Hepatocyte (in vitro differentiated cells): ENCODE measurements at regions not wholly inside any gene's neighbourhood (a gene's known extent, or its start where the extent isn't known, plus 50 kb on each side); places are given as distances from the start of the nearest gene placed in this dataset.

Experiments used
- DNase-seq: peaks from one replicate; pipeline ENCODE4 v3.0.0-alpha.2; 2016; ENCODE audit warnings: low spot score
- H2AFZ ChIP-seq: fragments of 200-600 bp; sonication (generic); 2 replicates; pipeline ENCODE4 v1.6.0; 2016; ENCODE audit warnings: antibody characterized with exemption, mild to moderate bottlenecking
- H3K27ac ChIP-seq: fragments of 200-600 bp; sonication (generic); 2 replicates; pipeline ENCODE4 v1.5.1; 2016; ENCODE audit warnings: mild to moderate bottlenecking
- H3K27me3 ChIP-seq: fragments of 200-600 bp; sonication (generic); 2 replicates; pipeline ENCODE4 v1.6.1; 2016
- H3K36me3 ChIP-seq: fragments of 200-600 bp; sonication (generic); replicated peaks from 2 replicates; pipeline ENCODE4 v1.5.1; 2016; ENCODE audit warnings: low read depth; ENCODE audit not compliant: insufficient read depth
- H3K4me1 ChIP-seq: fragments of 200-600 bp; sonication (generic); 2 replicates; pipeline ENCODE4 v1.5.1; 2016; ENCODE audit warnings: mild to moderate bottlenecking, moderate library complexity; ENCODE audit not compliant: insufficient read depth
- H3K4me2 ChIP-seq: fragments of 200-600 bp; sonication (generic); 2 replicates; pipeline ENCODE4 v1.6.0; 2016
- H3K4me3 ChIP-seq: fragments of 200-600 bp; sonication (generic); 2 replicates; pipeline ENCODE4 v1.5.1; 2016; ENCODE audit warnings: mild to moderate bottlenecking
- H3K79me2 ChIP-seq: fragments of 200-600 bp; sonication (generic); 2 replicates; pipeline ENCODE4 v1.6.0; 2017; ENCODE audit warnings: mild to moderate bottlenecking
- H3K9me2 ChIP-seq: fragments of 200-600 bp; sonication (generic); replicated peaks from 2 replicates; pipeline ENCODE4 v1.6.0; 2017; ENCODE audit warnings: mild to moderate bottlenecking; ENCODE audit not compliant: insufficient read depth
- H3K9me3 ChIP-seq: fragments of 200-600 bp; sonication (generic); 2 replicates; pipeline ENCODE4 v1.5.1; 2016; ENCODE audit warnings: low read depth, mild to moderate bottlenecking
- H4K20me1 ChIP-seq: fragments of 200-600 bp; sonication (generic); 2 replicates; pipeline ENCODE4 v1.6.0; 2016; ENCODE audit warnings: mild to moderate bottlenecking; ENCODE audit not compliant: insufficient read depth, poor library complexity, severe bottlenecking
- EZH2 ChIP-seq: fragments of 200-600 bp; sonication (generic); IDR thresholded peaks from 2 replicates; pipeline ENCODE4 v1.6.1; 2016; ENCODE audit warnings: antibody characterized with exemption, mild to moderate bottlenecking, borderline replicate concordance
- EZH2phosphoT487 ChIP-seq: fragments of 200-600 bp; sonication (generic); IDR thresholded peaks from one replicate; pipeline ENCODE4 v1.6.1; 2018; ENCODE audit warnings: antibody characterized with exemption, mild to moderate bottlenecking, low read depth, moderate library complexity; ENCODE audit not compliant: unreplicated experiment, severe bottlenecking
- WGBS: methylation state at CpG from one replicate; pipeline ENCODE4 v1.1.6; 2016; ENCODE audit warnings: low lambda C conversion rate; ENCODE audit errors: missing lambda C conversion rate; 5-methylcytosine and 5-hydroxymethylcytosine counted together
- TF ChIP-seq, protein P1 (sequence below): fragments of 200-600 bp; sonication (generic); IDR thresholded peaks from 2 replicates; pipeline ENCODE4 v1.5.1; 2016; ENCODE audit warnings: antibody characterized with exemption, mild to moderate bottlenecking; ENCODE audit not compliant: poor library complexity

DNA sequence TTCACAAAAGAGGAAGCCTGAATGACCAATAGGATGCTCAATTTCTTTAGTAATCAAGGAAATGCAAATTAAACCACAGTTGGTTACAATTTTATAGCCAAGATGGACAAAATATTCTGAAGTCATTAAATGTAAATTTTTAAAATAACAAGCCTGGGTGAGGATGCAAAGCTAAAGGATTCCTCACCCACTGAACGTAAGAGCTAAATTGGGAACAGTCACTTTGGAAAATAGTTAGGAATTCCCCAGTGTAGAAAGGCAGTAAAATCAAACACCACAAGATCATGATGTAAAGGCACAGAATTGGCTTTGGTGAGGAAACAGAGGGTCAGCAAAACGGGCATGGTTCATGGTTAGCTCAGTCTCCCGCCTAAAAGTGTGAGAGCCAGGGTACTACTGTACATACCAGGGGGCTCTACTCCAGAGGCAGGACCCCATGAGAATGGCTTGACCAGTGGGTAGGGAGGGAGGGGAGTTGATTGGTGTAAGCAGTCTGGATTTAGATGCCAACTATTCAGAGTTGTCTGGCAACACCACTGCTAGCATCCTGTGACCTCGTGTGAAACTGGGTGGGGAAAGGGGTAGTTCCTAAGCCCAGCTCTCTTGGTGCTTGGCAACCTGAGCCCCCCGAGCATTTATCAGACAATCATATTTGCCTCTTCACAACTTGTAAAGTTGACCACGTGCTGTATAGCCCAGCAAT lies 213.4 kb upstream of the EGLN3 start:
- Histone ChIP-seq H3K27me3 (peaks cover 5% of the 10 kb centered on the region), H3K4me3 (no peak overlapping the region), H4K20me1 (no peaks in the 10 kb centered on the region), H3K4me2 (no peak overlapping the region), H2AFZ (no peak overlapping the region), H3K27ac (no peak overlapping the region), H3K4me1 (no peaks in the 10 kb centered on the region), H3K79me2 (no peaks in the 10 kb centered on the region), H3K9me3 (no peaks in the 10 kb centered on the region), H3K9me2 (no peaks in the 10 kb centered on the region), H3K36me3 (no peaks in the 10 kb centered on the region)
- WGBS, result 70% methylated on average over 6 of the region's 6 CpGs
- no peak for DNase-seq
- TF ChIP-seq, protein P1, sequence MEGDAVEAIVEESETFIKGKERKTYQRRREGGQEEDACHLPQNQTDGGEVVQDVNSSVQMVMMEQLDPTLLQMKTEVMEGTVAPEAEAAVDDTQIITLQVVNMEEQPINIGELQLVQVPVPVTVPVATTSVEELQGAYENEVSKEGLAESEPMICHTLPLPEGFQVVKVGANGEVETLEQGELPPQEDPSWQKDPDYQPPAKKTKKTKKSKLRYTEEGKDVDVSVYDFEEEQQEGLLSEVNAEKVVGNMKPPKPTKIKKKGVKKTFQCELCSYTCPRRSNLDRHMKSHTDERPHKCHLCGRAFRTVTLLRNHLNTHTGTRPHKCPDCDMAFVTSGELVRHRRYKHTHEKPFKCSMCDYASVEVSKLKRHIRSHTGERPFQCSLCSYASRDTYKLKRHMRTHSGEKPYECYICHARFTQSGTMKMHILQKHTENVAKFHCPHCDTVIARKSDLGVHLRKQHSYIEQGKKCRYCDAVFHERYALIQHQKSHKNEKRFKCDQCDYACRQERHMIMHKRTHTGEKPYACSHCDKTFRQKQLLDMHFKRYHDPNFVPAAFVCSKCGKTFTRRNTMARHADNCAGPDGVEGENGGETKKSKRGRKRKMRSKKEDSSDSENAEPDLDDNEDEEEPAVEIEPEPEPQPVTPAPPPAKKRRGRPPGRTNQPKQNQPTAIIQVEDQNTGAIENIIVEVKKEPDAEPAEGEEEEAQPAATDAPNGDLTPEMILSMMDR, result no peak
- TF ChIP-seq EZH2phosphoT487 (no peak), EZH2 (no peak)

- Histone ChIP-seq H3K4me3 (no peak overlapping the region), H3K4me2 (no peak overlapping the region), H3K27ac (no peak overlapping the region), H2AFZ (no peak overlapping the region), H3K4me1 (no peaks in the 10 kb centered on the region), H3K27me3 (peaks cover 5% of the 10 kb centered on the region), H4K20me1 (no peaks in the 10 kb centered on the region), H3K36me3 (no peaks in the 10 kb centered on the region), H3K9me3 (no peaks in the 10 kb centered on the region), H3K9me2 (no peaks in the 10 kb centered on the region), H3K79me2 (no peaks in the 10 kb centered on the region)
- WGBS, result 95% methylated on average over 5 of the region's 5 CpGs
- DNase-seq, result no peak
- TF ChIP-seq, protein P1, result no peak
- no peak for TF ChIP-seq EZH2
- TF ChIP-seq EZH2phosphoT487, result no peak
Observed at GRCh38 chr14:34161351-34162082, 210.6 kb upstream of the EGLN3 start.

GRCh38 chr14:34160619-34161018 lies 209.7 kb upstream of the EGLN3 start:
- WGBS, result 98% methylated on average over 2 of the region's 2 CpGs
- no peak overlapping the region for H2AFZ ChIP-seq
- H3K27ac ChIP-seq, result no peak overlapping the region
- H3K79me2 ChIP-seq, result no peaks in the 10 kb centered on the region
- TF ChIP-seq EZH2 (no peak), EZH2phosphoT487 (no peak)
- TF ChIP-seq, protein P1, result no peak
- no peaks in the 10 kb centered on the region for H3K36me3 ChIP-seq
- no peaks in the 10 kb centered on the region for H3K9me3 ChIP-seq
- H3K9me2 ChIP-seq, result no peaks in the 10 kb centered on the region
- DNase-seq, result no peak
- no peak overlapping the region for H3K4me2 ChIP-seq
- H4K20me1 ChIP-seq, result no peaks in the 10 kb centered on the region
- no peaks in the 10 kb centered on the region for H3K4me1 ChIP-seq
- H3K27me3 ChIP-seq, result peaks cover 5% of the 10 kb centered on the region
- H3K4me3 ChIP-seq, result no peak overlapping the region
